AG09309 (cell line): ENCODE measurements at regions not wholly inside any gene's neighbourhood (a gene's known extent, or its start where the extent isn't known, plus 50 kb on each side); places are given as distances from the start of the nearest gene placed in this dataset.
"Not testable (repeated sequence)": the region's sequence is repeated elsewhere in the genome, so short reads cannot be mapped to it uniquely, and the experiment has no call there.

Experiments used
- DNase-seq: peaks from one replicate; pipeline ENCODE4 v3.0.0-alpha.2; 2010; ENCODE audit warnings: low read depth
- H3K4me3 ChIP-seq: 2 replicates; pipeline ENCODE4 v1.5.1; 2011; ENCODE audit warnings: mild to moderate bottlenecking, low read depth, low read length, moderate library complexity; ENCODE audit not compliant: control insufficient read depth
- CTCF ChIP-seq: IDR thresholded peaks from 2 replicates; pipeline ENCODE4 v1.5.1; 2011; ENCODE audit warnings: mild to moderate bottlenecking, low read depth, low read length, inconsistent platforms; ENCODE audit not compliant: insufficient read depth, control insufficient read depth; ENCODE audit errors: missing control alignments

GRCh38 chr7:156376317-156376716, 264.3 kb upstream of the RNF32 start:
- TF ChIP-seq CTCF, result no peak

GRCh38 chr7:156374335-156374734, 266.2 kb upstream of the RNF32 start:
- TF ChIP-seq CTCF, result no peak
- no peak overlapping the region for H3K4me3 ChIP-seq
- no peak for DNase-seq

More at GRCh38 chr7:156376317-156376716, 264.3 kb upstream of the RNF32 start:
- no peak for DNase-seq
- no peak overlapping the region for H3K4me3 ChIP-seq

- not testable (repeated sequence) for H3K4me3 ChIP-seq, DNase-seq
Observed at GRCh38 chr7:156369929-156370328, 270.6 kb upstream of the RNF32 start.

- TF ChIP-seq CTCF, result no peak
- H3K4me3 ChIP-seq, result no peak overlapping the region
- DNase-seq, result no peak
Observed at GRCh38 chr7:156368053-156368843, 272.3 kb upstream of the RNF32 start.

GRCh38 chr7:156363751-156364150, 276.8 kb upstream of the RNF32 start:
- no peak for DNase-seq
- no peak for TF ChIP-seq CTCF
- no peak overlapping the region for H3K4me3 ChIP-seq

- TF ChIP-seq CTCF, result no peak
- no peak for DNase-seq
- H3K4me3 ChIP-seq, result no peak overlapping the region
Observed at GRCh38 chr7:156360835-156361234, 279.7 kb upstream of the RNF32 start.

GRCh38 chr7:156356551-156356950, 284.0 kb upstream of the RNF32 start:
- H3K4me3 ChIP-seq, result no peak overlapping the region
- DNase-seq, result no peak
- no peak for TF ChIP-seq CTCF
